ENCODE measurements at regions not wholly inside any gene's neighbourhood (a gene's known extent, or its start where the extent isn't known, plus 50 kb on each side); places are given as distances from the start of the nearest gene placed in this dataset.

DNA sequence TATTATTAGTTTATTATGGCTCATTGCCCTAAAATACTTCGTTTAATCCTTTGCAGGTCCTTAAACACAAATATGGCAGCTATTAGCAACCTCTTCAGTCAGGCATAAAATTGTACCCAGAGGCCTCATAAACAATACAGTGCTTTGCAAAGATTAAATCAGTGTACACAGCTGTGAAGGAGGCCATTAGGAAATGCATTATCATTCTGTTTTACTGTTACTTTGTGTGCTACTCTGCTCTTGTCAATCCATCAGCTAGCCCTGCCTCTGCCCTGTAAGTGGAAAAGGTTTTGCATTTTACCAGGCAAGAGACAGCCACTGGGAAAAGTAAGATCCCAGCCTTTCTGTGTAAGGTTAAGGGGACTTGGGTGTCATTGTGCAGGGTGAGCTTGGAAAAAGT is 415.7 kb upstream of the DAB1 start:
- TF ChIP-seq NFIX (CRISPR knock-in tag; IDR thresholded peaks at IDR 0.05; ENCODE audit: low read depth) (no peak), POLR2A (conservative IDR thresholded peaks at IDR 0.05) (no peak), MLLT1 (IDR thresholded peaks at IDR 0.05) (no peak), SP2 (IDR thresholded peaks at IDR 0.05; ENCODE audit: extremely low read depth, low read depth, low read length, poor library complexity, severe bottlenecking) (no peak), EZH2 (IDR thresholded peaks at IDR 0.05; ENCODE audit: borderline replicate concordance, low read depth, low read length) (no peak), REST (IDR thresholded peaks at IDR 0.05; ENCODE audit: borderline replicate concordance) (no peak), REST (CRISPR knock-in tag; IDR thresholded peaks at IDR 0.05; ENCODE audit: low read depth) (no peak), FOXK1 (CRISPR knock-in tag; IDR thresholded peaks at IDR 0.05; ENCODE audit: borderline replicate concordance) (no peak), DPF2 (IDR thresholded peaks at IDR 0.05) (no peak), CTCF (IDR thresholded peaks at IDR 0.05 in 2 of 3, conservative IDR thresholded peaks at IDR 0.05 in 1 of 3; ENCODE audit: insufficient read depth in 2 of 3, low read depth in 1 of 3, low read length in 3 of 3) (no peak), ZNF239 (CRISPR knock-in tag; IDR thresholded peaks at IDR 0.05) (no peak)
- TF ChIP-seq, protein P1, sequence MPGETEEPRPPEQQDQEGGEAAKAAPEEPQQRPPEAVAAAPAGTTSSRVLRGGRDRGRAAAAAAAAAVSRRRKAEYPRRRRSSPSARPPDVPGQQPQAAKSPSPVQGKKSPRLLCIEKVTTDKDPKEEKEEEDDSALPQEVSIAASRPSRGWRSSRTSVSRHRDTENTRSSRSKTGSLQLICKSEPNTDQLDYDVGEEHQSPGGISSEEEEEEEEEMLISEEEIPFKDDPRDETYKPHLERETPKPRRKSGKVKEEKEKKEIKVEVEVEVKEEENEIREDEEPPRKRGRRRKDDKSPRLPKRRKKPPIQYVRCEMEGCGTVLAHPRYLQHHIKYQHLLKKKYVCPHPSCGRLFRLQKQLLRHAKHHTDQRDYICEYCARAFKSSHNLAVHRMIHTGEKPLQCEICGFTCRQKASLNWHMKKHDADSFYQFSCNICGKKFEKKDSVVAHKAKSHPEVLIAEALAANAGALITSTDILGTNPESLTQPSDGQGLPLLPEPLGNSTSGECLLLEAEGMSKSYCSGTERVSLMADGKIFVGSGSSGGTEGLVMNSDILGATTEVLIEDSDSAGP (CRISPR knock-in tag; IDR thresholded peaks at IDR 0.05) = no peak
- TF ChIP-seq, protein P2, sequence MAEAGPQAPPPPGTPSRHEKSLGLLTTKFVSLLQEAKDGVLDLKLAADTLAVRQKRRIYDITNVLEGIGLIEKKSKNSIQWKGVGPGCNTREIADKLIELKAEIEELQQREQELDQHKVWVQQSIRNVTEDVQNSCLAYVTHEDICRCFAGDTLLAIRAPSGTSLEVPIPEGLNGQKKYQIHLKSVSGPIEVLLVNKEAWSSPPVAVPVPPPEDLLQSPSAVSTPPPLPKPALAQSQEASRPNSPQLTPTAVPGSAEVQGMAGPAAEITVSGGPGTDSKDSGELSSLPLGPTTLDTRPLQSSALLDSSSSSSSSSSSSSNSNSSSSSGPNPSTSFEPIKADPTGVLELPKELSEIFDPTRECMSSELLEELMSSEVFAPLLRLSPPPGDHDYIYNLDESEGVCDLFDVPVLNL (CRISPR knock-in tag; IDR thresholded peaks at IDR 0.05; ENCODE audit: low read depth) = no peak

All from K562 (cell line).